ENCODE measurements at regions not wholly inside any gene's neighbourhood (a gene's known extent, or its start where the extent isn't known, plus 50 kb on each side); places are given as distances from the start of the nearest gene placed in this dataset.

DNA sequence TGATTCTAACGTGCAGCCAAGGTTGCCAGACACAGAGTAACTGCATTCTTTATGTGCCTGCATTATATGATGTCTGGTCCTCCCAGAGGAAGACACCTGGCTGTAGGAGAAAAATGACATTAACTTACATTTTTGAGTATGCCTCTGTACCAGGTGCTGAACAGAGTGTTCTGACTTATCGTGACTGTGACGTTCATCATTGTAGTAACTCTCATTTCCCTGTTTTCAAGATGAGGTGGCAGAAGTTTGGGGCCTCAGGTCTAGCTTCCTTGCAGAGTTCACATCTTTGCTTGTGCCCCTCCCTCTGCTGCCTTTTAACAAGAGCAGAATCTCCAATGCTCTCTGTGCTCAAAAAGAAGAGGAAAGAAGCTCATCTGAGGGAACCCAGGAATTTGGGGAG is 488.0 kb downstream of the AJAP1 start:
- TF ChIP-seq, protein P1, sequence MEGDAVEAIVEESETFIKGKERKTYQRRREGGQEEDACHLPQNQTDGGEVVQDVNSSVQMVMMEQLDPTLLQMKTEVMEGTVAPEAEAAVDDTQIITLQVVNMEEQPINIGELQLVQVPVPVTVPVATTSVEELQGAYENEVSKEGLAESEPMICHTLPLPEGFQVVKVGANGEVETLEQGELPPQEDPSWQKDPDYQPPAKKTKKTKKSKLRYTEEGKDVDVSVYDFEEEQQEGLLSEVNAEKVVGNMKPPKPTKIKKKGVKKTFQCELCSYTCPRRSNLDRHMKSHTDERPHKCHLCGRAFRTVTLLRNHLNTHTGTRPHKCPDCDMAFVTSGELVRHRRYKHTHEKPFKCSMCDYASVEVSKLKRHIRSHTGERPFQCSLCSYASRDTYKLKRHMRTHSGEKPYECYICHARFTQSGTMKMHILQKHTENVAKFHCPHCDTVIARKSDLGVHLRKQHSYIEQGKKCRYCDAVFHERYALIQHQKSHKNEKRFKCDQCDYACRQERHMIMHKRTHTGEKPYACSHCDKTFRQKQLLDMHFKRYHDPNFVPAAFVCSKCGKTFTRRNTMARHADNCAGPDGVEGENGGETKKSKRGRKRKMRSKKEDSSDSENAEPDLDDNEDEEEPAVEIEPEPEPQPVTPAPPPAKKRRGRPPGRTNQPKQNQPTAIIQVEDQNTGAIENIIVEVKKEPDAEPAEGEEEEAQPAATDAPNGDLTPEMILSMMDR (IDR thresholded peaks at IDR 0.05 in 4 of 5, conservative IDR thresholded peaks at IDR 0.05 in 1 of 5): no peak
- TF ChIP-seq POLR2A (IDR thresholded peaks at IDR 0.05): no peak

Measured in gastrocnemius medialis (tissue), 4 donors.